Pancreas (tissue), 10 donors: ENCODE measurements at regions not wholly inside any gene's neighbourhood (a gene's known extent, or its start where the extent isn't known, plus 50 kb on each side); places are given as distances from the start of the nearest gene placed in this dataset.
"Not testable (repeated sequence)": the region's sequence is repeated elsewhere in the genome, so short reads cannot be mapped to it uniquely, and the experiment has no call there.

Source experiments
- ATAC-seq, 4 donors: fragments of 200-7000 bp; cut with Tn5 transposase; one replicate each; pipeline versions ENCODE4 v1.8.0 to v1.9.1; 2020; ENCODE audit warnings: mild to moderate bottlenecking in 4 of 4, moderate library complexity in 4 of 4
- DNase-seq, 6 donors: peaks; one replicate each; pipeline ENCODE4 v3.0.0-alpha.2; 2020
- FAIRE-seq: peaks from 2 replicates; lab custom pipeline; 2012; peaks lifted over from hg19 to GRCh38; lab: Jason Lieb, UNC
- H3K27ac ChIP-seq, 4 donors: fragments of 200-600 bp; sonication (generic); 1 replicate in 3 of 4; 2 replicates in 1 of 4; pipeline versions ENCODE4 v1.5.0 to v1.8.0; 2020
- H3K27me3 ChIP-seq, 4 donors: fragments of 200-600 bp; one replicate each; pipeline ENCODE4 v1.8.0; 2021
- H3K36me3 ChIP-seq, 3 donors: fragments of 200-600 bp; sonication (generic) in 1 of 3; one replicate each; pipeline versions ENCODE4 v1.5.0 to v1.8.0; 2020 to 2021
- H3K4me1 ChIP-seq, 3 donors: fragments of 200-600 bp; one replicate each; pipeline ENCODE4 v1.8.0; 2021
- H3K4me3 ChIP-seq, 4 donors: fragments of 200-600 bp; sonication (generic) in 2 of 4; one replicate each; pipeline versions ENCODE4 v1.5.0 to v1.8.0; 2020 to 2021
- H3K9me3 ChIP-seq, 4 donors: fragments of 200-600 bp; one replicate each; pipeline ENCODE4 v1.8.0; 2021
- CTCF ChIP-seq, 4 donors: fragments of 200-600 bp; sonication (generic) in 3 of 4; IDR thresholded peaks; one replicate each; pipeline versions ENCODE4 v1.5.0 to v1.8.0; 2021; ENCODE audit warnings: antibody characterized with exemption in 4 of 4
- WGBS, 2 donors: extraction: QIAGEN DNeasy Blood & Tissue Kit; methylation state at CpG; one replicate each; pipeline ENCODE4 v1.1.7; 2013; 5-methylcytosine and 5-hydroxymethylcytosine counted together
- intact Hi-C, 3 donors: fragments of 100-400 bp; cut with DNase I; formaldehyde crosslinking; loops; one replicate each; pipeline versions ENCODE4 v1.11.1 to v1.14.2; 2022
- donor health status: healthy with polysubstance abuse.
- donor health status: DM: no; HTN: no; CAD: no; lungs with moderate emphysema.
- donor health status: DM: no; HTN: no; CAD: no.
- donor health status: control.
- donor health status: control.
- donor health status: Bipolar disorder and iron deficiency.
- donor health status: DM: yes; HTN: yes; CAD: no.
- donor health status: DM: no; HTN: no; CAD: no.
- donor health status: DM: no; HTN: no; CAD: no.
- donor health status: DM: yes; HTN: yes; CAD: no.

GRCh38 chr2:160614391-160614790 lies 120.8 kb upstream of the RBMS1 start:
- no peak for TF ChIP-seq CTCF (IDR thresholded peaks at IDR 0.05)
- no peak overlapping the region for H3K4me3 ChIP-seq
- intact Hi-C loops: no loop called here
- H3K36me3 ChIP-seq: no peaks in the 10 kb centered on the region
- no peak for FAIRE-seq
- no peak for ATAC-seq
- no peaks in the 10 kb centered on the region for H3K27me3 ChIP-seq
- DNase-seq: no peak
- no peaks in the 10 kb centered on the region for H3K4me1 ChIP-seq
- H3K27ac ChIP-seq: no peak overlapping the region
- no peaks in the 10 kb centered on the region for H3K9me3 ChIP-seq

- no peaks in the 10 kb centered on the region for H3K4me1 ChIP-seq
- ATAC-seq (no peak), FAIRE-seq (no peak), DNase-seq (no peak)
- H3K9me3 ChIP-seq: no peaks in the 10 kb centered on the region
- no peaks in the 10 kb centered on the region for H3K27me3 ChIP-seq
- H3K27ac ChIP-seq: no peak overlapping the region
- TF ChIP-seq CTCF (IDR thresholded peaks at IDR 0.05): no peak
- intact Hi-C loops: no loop called here
- 65 to 77% methylated on average over 2 of the region's 2 CpGs for WGBS, 2 donors
- no peaks in the 10 kb centered on the region for H3K36me3 ChIP-seq
- no peak overlapping the region for H3K4me3 ChIP-seq
Observed at GRCh38 chr2:160615706-160616105, 122.1 kb upstream of the RBMS1 start.

- no peak for FAIRE-seq
- no peak overlapping the region for H3K27ac ChIP-seq
- H3K9me3 ChIP-seq: no peaks in the 10 kb centered on the region
- TF ChIP-seq CTCF (IDR thresholded peaks at IDR 0.05): no peak
- no peaks in the 10 kb centered on the region for H3K27me3 ChIP-seq
- H3K4me3 ChIP-seq: no peak overlapping the region
- DNase-seq: no peak
- no peak for ATAC-seq
- WGBS, 2 donors: 62 to 81% methylated on average over 2 of the region's 2 CpGs
- intact Hi-C loops: no loop called here
- H3K36me3 ChIP-seq: no peaks in the 10 kb centered on the region
- H3K4me1 ChIP-seq: no peaks in the 10 kb centered on the region
Observed at GRCh38 chr2:160616149-160616548, 122.5 kb upstream of the RBMS1 start.

- DNase-seq (no peak), ATAC-seq (no peak), FAIRE-seq (no peak)
- intact Hi-C loops: no loop called here
- H3K36me3 ChIP-seq: no peaks in the 10 kb centered on the region
- 93 to 98% methylated on average over 1 of the region's 1 CpG for WGBS, 2 donors
- H3K9me3 ChIP-seq: no peaks in the 10 kb centered on the region
- no peaks in the 10 kb centered on the region for H3K27me3 ChIP-seq
- no peak overlapping the region for H3K4me3 ChIP-seq
- no peaks in the 10 kb centered on the region for H3K4me1 ChIP-seq
- TF ChIP-seq CTCF (IDR thresholded peaks at IDR 0.05): no peak
- H3K27ac ChIP-seq: no peak overlapping the region
Observed at GRCh38 chr2:160621748-160622147, 128.1 kb upstream of the RBMS1 start.

GRCh38 chr2:160628020-160628637 lies 134.5 kb upstream of the RBMS1 start:
- 77 to 79% methylated on average over 13 of the region's 13 CpGs for WGBS, 2 donors
- ATAC-seq, H3K36me3 ChIP-seq, H3K4me1 ChIP-seq, H3K27ac ChIP-seq, H3K9me3 ChIP-seq, H3K27me3 ChIP-seq, FAIRE-seq, intact Hi-C loops, H3K4me3 ChIP-seq: not testable (repeated sequence)
- DNase-seq: peak in 1 of 6 donors; percentile 20
